WI38 (cell line): ENCODE measurements at regions not wholly inside any gene's neighbourhood (a gene's known extent, or its start where the extent isn't known, plus 50 kb on each side); places are given as distances from the start of the nearest gene placed in this dataset.

Experiments
- H3K4me3 ChIP-seq: 2 replicates; pipeline ENCODE4 v1.5.1; 2011; ENCODE audit warnings: low read depth, mild to moderate bottlenecking, control low read depth, low read length
- CTCF ChIP-seq: IDR thresholded peaks from 2 replicates; pipeline ENCODE4 v1.5.1; 2012; ENCODE audit warnings: low read depth, mild to moderate bottlenecking, control low read depth, low read length

GRCh38 chr18:29449424-29449823 lies 1272.5 kb upstream of the CDH2 start:
- TF ChIP-seq CTCF: no peak
- no peak overlapping the region for H3K4me3 ChIP-seq

GRCh38 chr18:29439398-29439797 lies 1262.5 kb upstream of the CDH2 start:
- TF ChIP-seq CTCF: no peak
- no peak overlapping the region for H3K4me3 ChIP-seq

GRCh38 chr18:29436459-29436858 lies 1259.5 kb upstream of the CDH2 start:
- TF ChIP-seq CTCF: no peak
- no peak overlapping the region for H3K4me3 ChIP-seq

- TF ChIP-seq CTCF: no peak
- H3K4me3 ChIP-seq: no peak overlapping the region
Measured at GRCh38 chr18:29434650-29435049, 1257.7 kb upstream of the CDH2 start.

- no peak overlapping the region for H3K4me3 ChIP-seq
- no peak for TF ChIP-seq CTCF
Measured at GRCh38 chr18:29430416-29430815, 1253.5 kb upstream of the CDH2 start.

- TF ChIP-seq CTCF: no peak
- H3K4me3 ChIP-seq: no peak overlapping the region
Measured at GRCh38 chr18:29418136-29418535, 1241.2 kb upstream of the CDH2 start.

GRCh38 chr18:29406996-29407395 lies 1230.1 kb upstream of the CDH2 start:
- no peak overlapping the region for H3K4me3 ChIP-seq
- no peak for TF ChIP-seq CTCF
